HG02938 (cell line): ENCODE measurements at regions not wholly inside any gene's neighbourhood (a gene's known extent, or its start where the extent isn't known, plus 50 kb on each side); places are given as distances from the start of the nearest gene placed in this dataset.

Experiments used
- ATAC-seq: cut with Tn5 transposase; IDR thresholded peaks from one replicate; pipeline ENCODE4 v1.9.1; 2021; ENCODE audit warnings: mild to moderate bottlenecking, moderate library complexity; ENCODE audit not compliant: unreplicated experiment

DNA sequence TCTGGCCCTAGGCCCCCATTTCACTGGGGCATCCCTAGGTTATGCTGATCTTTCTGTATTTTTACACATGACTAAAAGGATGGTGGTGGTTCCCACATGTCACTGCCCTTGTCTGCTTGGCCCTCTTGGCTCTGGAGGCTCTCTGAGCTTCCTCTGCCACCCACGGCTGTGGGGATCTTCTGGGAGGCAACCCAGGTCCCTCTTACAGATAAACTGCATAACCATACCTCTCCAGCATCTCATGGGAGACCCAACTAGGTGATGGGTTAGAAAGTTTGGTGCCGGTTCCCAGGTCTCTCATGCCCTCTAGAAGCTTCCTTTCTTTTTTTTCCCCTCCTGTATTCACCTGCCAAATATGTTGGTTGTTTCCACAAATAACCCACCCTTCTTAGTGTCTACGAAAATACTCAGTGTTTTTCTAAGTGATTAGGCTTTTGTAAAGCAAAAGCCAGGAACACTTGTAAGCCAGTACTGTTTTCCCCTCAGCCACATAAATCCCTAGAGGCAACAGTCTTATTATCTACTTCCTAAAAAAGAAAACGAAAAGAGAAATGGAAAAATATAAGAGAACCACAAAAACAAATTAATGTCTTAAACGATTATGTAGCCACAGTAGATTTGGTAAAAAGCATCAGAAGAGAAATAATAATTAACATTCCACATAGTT lies 71.7 kb upstream of the SMLR1 start:
- no peak for ATAC-seq

DNA sequence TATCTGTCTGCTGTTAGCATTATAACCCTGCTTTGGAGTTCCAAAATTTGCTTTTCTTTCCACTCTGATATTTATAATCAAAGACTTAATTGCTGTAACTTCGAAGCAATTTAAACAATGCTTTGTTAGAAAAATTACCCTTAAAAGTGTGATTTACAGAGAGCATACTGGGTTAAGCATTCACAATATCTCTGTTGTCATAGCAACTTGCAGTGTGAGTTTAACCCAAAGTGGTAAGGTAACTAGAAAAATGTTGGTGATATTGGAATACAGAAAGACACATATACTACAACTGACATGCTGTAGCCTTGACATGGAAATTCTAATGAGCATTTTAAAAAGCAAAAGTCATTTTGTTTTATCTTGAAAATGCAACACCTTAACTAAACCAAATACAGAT lies 70.4 kb upstream of the SMLR1 start:
- no peak for ATAC-seq

DNA sequence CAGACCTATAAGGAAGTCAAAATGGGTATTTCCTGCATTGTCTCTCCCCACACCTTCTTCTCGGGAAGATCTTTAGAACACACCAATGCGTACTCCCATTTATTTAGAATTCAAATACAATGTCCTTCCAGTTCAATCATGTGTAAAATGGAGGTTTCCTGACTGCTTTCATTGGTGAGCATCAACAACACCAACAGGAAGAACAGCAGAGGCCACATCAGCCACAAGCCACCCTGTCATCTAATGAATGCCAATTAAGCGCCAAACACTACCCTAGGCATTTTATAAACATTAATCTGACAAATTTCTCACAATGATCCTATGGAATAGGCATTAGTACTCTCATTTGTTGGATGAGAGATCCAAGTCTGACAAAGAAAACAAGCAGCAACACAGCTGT lies 68.4 kb upstream of the SMLR1 start:
- ATAC-seq, result no peak

DNA sequence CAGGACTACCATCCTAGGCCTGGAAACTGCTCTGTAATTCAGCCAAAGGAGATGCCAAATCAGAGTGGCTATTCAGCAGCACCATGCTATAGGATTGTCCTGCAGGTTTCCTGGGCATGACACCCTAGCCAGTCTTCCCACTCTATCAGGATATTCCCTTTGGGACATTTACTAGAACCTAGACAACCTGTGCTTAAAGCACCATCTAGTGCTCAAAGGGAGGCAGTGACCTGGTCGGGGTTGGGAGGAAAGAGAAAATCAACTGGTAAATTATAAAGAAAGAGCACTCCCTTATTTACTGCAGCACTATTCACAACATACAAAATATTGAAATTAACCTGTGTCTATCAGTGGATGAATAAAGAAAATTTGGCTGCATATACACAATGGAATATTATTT lies 67.2 kb upstream of the SMLR1 start:
- ATAC-seq, result no peak

DNA sequence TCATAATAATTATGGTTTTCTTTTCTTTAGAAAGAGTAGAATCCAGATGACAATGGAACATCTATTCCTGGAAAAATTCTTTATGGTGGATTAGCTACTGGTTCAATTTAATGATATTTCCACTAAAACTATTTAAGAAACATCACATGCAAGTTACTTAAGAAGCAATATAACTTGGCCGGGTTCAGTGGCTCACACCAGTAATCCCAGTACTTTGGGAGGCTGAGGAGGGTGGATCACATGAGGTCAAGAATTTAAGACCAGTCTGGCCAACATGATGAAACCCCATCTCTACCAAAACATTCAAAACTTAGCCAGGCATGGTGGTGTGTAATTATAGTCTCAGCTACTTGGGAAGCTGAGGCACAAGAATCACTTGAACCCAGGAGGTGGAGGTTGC lies 65.9 kb upstream of the SMLR1 start:
- no peak for ATAC-seq

DNA sequence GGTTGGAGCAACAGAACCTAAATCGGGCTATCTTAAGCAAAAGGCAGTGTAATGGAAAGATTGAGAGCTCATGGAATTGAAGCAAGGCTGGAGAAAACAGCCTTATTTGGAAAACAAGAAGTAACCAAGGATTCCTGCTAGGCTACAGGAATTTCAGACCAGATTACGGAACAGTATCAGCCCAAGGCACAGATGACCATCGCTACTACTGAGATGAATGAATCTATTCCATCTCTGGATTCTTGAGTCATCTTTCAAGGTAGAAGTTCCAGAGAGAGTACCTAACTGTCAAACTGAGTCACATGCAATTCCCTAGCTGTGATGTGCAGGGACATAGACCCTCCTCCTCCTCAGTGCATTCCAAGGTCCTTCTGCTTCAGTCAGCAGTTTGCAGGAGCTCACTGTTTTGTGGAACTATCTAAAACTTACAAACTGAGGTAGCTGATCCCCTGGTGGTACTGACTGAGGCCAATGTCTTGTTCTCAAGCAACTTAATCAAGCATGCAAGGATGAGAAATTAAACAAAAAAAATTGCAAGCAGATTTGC lies 62.0 kb upstream of the SMLR1 start:
- ATAC-seq, result no peak

DNA sequence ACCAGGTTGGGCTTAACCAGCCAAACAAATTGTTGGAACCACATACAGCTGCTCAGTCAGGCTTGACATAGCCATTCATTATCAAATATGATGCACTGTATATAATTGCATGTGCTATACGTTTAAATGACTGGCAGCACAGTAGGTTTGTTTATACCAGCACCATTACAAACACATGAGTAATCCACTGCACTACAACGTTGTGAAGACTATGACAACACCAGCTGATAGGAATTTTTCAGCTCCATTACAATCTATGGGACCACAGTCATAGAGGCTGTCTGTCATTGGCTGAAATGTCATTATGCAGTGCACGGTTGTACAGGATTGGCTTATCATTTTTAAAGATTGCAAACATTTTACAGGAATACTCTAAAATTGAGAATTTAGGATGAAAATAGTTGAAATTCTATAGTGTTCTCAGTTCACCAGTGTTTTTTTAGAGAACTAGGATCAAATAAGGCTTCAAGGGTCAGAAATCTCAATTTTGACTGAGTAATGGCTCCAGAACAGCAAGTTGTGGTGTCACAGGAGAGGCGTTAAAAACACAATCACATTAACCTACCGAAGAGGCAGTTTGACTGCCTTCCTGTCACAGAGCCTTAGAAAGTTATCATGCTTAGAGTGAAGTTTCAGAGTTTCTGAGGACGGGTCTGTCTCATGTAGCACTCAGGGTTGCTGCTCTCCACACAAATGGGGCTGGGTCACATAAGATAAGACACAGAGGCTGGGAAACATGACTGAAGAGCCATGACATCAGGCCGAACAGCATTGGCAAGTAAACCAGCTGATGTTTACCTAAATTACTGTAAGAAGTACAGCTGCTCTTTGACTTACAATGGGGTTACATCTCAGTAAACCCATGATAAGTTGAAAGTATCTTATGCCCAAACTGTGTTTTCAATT lies 60.7 kb upstream of the SMLR1 start:
- ATAC-seq, result no peak

DNA sequence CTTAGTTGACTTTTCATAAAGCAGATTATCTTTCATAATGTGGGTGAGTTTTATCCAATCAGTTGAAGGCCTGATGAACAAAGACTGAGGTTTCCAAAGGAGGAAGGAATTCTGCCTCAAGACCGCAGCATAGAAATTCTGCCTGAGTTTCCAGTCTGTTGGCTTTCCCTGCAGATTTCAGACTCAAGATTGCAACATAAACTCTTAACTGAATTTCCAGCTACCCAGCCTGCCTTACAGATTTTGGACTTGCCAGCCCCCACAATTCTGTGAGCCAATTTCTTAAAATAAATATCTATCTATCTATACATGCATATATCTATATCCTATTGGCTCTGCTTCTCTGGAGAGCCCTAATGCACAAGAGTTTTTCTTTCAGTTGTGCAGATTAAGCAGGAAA lies 57.3 kb upstream of the SMLR1 start:
- no peak for ATAC-seq

DNA sequence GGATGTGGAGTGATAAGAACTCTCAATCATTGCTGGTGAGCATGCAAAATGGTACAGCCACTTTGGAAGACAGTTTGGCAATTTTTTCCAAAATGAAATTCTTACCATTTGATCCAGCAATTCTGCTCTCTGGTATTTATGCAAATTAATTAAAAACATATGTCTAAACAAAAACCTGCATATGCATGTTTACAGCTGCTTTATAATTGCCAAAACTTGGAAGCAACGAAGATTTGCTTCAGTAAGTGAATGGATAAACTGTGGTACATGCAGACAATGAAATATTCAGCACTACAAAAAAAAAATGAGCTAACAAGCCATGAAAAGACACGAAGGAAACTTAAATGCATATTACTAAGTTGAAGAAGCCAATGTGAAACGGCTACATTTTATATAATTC lies 55.5 kb upstream of the SMLR1 start:
- no peak for ATAC-seq

DNA sequence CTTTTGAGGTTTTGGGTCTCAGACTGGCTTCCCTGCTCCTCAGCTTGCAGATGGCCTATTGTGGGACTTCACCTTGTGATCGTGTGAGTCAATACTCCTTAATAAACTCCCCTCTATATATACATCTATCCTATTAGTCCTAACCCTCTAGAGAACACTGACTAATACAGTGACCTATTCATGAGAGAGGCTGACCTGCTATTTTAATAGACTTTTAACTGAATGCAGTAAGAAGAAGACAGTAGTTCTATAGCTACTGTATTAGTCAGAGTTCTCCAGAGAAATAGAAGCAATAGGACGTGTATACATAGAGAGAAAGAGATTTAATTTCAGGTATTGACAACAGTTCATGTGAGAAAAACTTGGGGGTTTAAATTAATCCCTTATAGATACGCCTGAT lies 53.3 kb upstream of the SMLR1 start:
- no peak for ATAC-seq

DNA sequence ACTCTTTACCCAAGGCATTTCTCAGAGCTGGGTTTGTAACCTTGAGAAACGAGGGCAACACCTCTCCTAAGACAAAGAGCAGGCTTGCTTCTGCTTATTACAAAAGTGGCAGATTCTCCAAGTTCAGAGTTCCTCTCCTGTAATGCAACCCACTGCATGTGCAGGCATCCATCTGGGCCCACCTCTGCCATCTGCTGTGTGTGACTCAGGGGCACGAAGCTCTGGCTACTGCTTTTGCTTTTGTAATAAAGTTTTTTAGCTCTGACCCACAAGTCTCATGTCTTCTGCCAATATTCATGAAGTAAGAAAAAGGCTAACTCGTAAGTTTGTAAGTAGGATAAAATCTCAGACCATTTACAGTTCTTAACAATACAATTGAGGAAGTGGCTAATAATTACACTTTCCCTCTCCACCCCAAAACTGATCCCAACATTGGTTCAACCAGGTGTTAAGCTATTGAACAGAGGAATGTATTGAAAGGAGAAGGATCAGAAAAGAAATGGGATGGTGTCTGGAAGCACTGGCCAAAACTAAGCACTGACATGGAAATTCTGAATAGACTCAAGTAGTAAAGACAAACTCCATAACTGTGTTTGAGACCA lies 51.7 kb upstream of the SMLR1 start:
- no peak for ATAC-seq

DNA sequence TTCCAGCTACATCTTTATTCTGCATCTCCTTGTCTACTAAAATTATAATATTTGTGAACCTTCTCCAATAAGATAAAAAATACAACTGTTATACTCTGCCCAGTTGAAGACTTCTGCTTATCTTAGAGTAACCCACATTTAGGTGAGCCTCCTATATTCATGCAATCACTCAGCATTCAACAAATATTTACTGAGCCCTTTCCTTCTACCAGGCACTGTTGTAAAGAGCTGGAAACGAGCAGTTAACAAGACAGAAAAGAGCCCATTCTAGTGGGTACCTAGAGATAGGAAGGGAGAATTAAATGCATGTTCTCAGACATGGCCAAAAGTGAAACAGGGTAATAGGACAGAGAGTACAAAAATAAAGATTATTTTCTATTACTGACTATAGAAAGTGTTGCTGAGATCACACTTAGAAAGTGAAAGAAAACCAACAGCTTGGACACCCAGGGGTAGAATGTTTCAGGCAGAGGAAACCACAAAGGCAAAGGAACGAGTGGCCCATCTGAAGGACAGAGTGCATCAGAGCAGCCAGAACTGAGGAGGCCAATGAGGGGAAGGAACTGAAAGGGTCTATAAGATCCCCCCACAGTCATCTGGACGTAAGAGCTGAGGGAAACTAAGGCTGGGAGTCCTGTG lies 50.8 kb upstream of the SMLR1 start:
- ATAC-seq, result peak; percentile 97
